AG09319 (cell line): ENCODE measurements at regions not wholly inside any gene's neighbourhood (a gene's known extent, or its start where the extent isn't known, plus 50 kb on each side); places are given as distances from the start of the nearest gene placed in this dataset.

Source experiments
- DNase-seq: peaks from one replicate; pipeline ENCODE4 v3.0.0-alpha.2; 2010; ENCODE audit warnings: low read depth; ENCODE audit errors: extremely low read depth
- TF ChIP-seq, protein P1 (sequence below): IDR thresholded peaks from 2 replicates; pipeline ENCODE4 v1.5.1; 2011; ENCODE audit warnings: low read depth, mild to moderate bottlenecking, inconsistent platforms, low read length, moderate library complexity

DNA sequence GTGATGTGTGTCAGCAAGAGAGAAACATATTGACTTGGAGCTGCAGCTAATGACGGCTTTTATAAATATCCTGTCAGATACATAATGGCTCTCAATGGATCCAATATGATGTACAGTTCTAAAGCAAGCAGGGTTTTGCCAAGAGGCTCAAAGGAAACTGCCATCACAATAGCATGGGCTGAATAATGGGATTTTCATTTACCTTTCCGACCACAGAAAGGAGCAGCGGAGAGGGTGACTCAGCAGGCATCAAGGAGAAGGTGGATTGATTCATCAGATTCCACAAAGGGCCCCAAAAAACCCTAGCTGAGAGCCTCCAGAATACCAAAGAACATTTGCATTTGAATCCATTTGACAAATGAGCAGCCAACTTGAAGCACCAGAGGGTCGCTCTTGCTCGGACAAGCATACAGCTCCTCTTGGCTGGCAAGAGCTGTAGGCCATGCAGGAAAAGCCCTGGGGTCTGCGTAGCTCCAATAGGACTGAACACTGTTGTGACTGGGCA, 355.7 kb upstream of the NOCT start:
- TF ChIP-seq, protein P1, sequence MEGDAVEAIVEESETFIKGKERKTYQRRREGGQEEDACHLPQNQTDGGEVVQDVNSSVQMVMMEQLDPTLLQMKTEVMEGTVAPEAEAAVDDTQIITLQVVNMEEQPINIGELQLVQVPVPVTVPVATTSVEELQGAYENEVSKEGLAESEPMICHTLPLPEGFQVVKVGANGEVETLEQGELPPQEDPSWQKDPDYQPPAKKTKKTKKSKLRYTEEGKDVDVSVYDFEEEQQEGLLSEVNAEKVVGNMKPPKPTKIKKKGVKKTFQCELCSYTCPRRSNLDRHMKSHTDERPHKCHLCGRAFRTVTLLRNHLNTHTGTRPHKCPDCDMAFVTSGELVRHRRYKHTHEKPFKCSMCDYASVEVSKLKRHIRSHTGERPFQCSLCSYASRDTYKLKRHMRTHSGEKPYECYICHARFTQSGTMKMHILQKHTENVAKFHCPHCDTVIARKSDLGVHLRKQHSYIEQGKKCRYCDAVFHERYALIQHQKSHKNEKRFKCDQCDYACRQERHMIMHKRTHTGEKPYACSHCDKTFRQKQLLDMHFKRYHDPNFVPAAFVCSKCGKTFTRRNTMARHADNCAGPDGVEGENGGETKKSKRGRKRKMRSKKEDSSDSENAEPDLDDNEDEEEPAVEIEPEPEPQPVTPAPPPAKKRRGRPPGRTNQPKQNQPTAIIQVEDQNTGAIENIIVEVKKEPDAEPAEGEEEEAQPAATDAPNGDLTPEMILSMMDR: no peak
- no peak for DNase-seq

DNA sequence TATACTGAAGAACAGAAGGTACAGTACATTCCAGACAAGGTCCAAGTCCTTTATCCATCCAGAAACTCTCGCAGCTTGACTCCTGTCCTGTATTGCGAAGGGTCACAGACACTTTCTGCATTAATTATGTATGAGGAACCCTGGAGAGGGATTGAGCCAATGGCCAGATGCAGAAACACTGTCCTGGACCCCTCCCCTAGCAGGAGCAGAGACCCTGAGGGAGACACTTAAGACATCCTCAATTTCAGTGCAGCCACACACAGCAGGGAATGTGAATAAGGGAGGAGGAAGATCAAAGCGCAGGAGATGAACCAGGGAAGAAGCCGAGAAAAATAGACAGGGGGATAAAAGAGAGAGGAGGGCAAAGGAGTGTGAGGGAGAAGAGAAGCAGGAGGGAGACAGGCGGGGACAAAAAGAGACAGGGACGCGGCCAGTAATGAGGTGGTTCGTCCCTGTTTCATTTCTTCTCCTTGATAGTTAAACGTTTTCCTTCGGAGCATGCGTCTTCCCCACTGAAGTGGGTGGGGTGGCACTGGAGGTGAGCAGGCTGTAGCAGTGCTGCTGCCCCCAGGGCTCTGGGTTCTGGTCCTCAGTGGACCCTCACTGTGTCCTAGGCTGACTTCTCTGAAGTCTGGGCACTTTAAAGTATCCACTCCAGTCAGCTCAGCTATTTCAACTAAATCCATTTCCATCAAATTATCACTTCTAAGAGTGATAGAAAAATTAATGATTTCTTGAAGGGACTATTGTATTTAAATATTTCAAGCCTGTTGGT, 356.4 kb upstream of the NOCT start:
- TF ChIP-seq, protein P1: no peak
- DNase-seq: no peak

DNA sequence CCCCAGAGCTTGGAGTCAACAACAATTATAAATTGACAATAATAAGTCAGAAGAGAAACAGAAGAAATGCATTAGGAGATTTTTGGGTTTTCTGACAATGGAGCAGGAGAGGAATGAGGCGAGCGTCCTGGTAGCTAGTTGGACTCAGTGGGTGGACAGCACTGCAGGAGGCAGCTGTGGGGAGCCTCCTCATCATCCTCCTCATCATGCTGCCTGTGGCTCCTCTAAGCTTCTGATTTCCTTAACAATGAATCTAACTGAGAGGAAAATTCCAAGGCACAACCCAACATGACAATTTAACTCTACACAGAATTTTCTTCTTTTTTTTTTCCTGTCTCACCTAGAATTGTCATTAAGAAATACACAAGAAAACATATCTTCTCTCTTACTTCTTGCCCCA, 357.1 kb upstream of the NOCT start:
- DNase-seq: no peak
- TF ChIP-seq, protein P1: no peak

DNA sequence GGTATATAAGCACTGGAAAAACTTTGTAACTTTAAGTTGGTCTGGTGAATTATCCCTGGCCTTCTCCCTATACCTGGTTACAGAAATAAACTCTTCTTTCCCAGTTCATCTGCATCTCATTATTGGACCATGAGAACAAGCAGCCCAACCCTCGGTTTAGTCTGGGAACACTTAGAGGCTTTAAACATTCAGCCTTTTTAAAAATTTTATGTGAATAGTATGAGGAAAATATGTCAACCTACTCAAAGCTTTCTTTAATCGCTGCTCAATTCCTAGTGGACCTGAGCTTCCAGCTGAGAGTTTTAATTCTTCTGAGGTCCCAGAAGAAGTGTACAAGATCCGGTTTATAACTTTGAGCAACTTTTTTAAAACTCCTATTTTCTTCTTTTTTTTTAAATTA, 358.6 kb upstream of the NOCT start:
- TF ChIP-seq, protein P1: no peak
- no peak for DNase-seq

DNA sequence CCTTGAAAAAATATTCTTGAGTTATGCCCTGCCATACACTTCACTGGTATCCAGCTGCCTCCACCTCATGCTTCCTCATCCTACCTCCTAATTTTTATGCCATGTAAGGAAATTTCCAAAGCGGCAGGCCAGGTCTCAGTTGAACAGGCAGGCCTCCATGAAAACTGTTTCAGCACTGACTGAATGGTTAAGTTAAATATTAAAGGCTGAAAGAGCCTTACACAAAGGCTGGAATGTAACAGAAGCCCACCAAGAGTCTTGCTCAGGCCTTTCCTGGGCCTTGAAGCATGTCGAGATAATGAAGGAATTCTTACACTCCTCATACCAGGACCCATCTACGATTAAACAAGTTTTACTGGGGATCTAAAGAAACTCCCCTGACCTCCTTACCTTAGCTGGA, 359.6 kb upstream of the NOCT start:
- TF ChIP-seq, protein P1: no peak
- DNase-seq: no peak

DNA sequence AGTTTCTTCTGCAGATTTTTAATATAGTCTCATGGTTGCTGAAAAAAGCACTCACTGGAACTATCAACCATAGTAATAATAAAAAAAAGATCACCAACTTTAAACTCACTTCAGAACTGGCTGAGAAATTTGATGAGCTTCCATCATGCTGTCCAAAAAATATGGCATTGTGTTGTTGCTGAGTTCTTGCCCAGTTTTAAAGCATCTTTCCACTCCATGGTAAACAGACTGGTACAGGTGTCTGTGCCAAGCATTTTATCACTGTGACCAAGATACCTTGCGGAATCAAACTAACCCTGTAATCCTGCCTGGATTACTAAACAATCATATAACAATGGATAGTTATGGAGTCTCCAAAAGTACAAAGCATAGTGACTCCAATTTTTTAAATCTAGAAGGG, 360.3 kb upstream of the NOCT start:
- no peak for DNase-seq
- TF ChIP-seq, protein P1: no peak

DNA sequence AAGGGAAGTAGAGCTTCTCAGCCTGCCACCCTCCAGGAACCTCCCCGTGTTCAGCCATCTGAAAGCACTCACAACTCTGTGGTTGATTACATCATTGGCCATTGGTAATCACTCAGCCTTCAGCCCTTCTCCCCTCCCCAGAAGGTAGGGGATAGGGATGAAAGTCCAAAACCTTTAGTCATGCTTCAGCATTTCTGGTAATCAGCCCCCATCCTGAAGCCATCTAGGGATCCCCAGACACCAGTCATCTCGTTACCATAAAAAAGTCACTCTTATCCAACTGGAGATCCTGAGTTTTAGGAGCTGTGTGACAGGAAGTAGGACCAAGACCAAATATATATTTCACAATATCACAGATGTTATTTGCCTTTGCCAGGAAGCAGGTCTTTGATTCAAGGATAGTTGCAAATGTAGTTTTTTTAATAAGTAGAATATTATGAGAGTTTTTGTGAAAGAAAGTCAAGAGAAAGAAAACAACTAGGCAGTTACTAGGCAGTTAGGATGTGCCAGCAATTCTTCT, 364.6 kb upstream of the NOCT start:
- TF ChIP-seq, protein P1: no peak
- peak; percentile 61 for DNase-seq
